ENCODE measurements at regions not wholly inside any gene's neighbourhood (a gene's known extent, or its start where the extent isn't known, plus 50 kb on each side); places are given as distances from the start of the nearest gene placed in this dataset.

DNA sequence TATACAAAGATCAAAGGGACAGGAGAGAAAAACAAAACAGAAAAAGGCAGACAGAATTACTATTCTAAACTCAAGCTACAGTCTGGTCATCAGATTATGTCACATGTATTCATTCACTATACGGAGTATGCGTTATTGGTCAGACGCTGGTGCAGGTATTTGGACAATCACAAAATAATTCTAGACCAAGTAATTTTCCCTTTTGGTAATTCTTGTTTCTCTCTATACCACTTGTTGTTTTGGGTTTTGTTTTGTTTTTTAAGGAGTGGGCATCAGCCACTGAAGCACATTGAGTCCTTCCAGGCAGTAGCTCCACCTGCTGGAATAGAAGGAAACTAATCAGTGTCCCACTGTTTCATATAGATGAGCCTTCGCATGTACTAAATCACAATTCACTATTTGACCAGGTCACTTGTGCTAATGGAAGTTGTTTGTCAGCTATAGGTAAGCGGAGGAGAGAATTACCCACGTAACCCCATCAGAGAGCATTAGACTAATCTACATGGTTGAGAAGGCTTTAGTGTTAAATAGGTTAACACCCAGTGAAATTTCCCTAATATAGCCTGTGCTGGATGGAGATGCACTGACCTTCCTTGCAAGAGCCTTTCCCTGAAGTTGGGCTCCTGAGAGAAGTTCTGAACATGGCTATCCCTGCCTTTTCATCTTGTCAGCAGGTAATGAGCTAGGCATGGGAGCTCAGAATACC is 77.9 kb downstream of the TNFAIP3 start:
- ATAC-seq (peak; percentile 95), FAIRE-seq (peak; percentile 64), DNase-seq (ENCODE audit: low spot score) (peak; percentile 50)
- 37% methylated on average over 6 of the region's 6 CpGs for WGBS (ENCODE audit: low lambda C conversion rate)
- Histone ChIP-seq H2AFZ (ENCODE audit: low read length) (no peak overlapping the region), H3K4me3 (replicated peaks in 1 of 3; ENCODE audit: insufficient read depth in 1 of 3, low read depth in 2 of 3, low read length in 3 of 3) (no peak overlapping the region), H3K27me3 (ENCODE audit: control insufficient read depth in 1 of 2, insufficient read depth in 2 of 2, low read length in 2 of 2) (peaks cover 4 to 7% of the 10 kb centered on the region in 2 experiments; a peak in 2 of 5 replicates), H3K79me2 (ENCODE audit: insufficient read depth, low read length) (no peaks in the 10 kb centered on the region), H3K4me2 (ENCODE audit: low read depth, low read length) (no peak overlapping the region), H3K36me3 (replicated peaks in 1 of 2; ENCODE audit: control insufficient read depth in 1 of 2, insufficient read depth in 2 of 2, low read length in 2 of 2) (no peaks in the 10 kb centered on the region), H3K4me1 (ENCODE audit: insufficient read depth, low read length) (peaks cover 5% of the 10 kb centered on the region), H4K20me1 (ENCODE audit: insufficient read depth, low read length) (no peaks in the 10 kb centered on the region), H3K9me3 (ENCODE audit: low read length) (no peaks in the 10 kb centered on the region), H3K27ac (ENCODE audit: extremely low read length, insufficient read depth, low read length) (no peak overlapping the region), H3K9ac (ENCODE audit: insufficient read depth, low read depth, low read length) (no peak overlapping the region)
- ChIA-PET POLR2A (interaction anchor here (0.7 to 1.2 kb wide), 4 partner anchors 77 to 238 kb away, joined by 3 to 5 read pairs (median 3); partner anchors contain the start of gene TNFAIP3), CTCF (ENCODE audit: low intra/inter-chr PET ratio, low total read pairs) (interaction anchor here (1.1 to 4.4 kb wide), 4 partner anchors 78 to 284 kb away, joined by 4 to 71 read pairs (median 4); partner anchors contain the start of gene TNFAIP3)
- in situ Hi-C loops (cut with HindIII; ENCODE audit: extremely low pct_ligation_motif_present, low pct_unique_long_range_greater_than_20kb) = loop anchor here (5.0 kb wide), 2 partner anchors 78 to 238 kb away; partner anchors contain the start of gene TNFAIP3
- BruUV-seq (replicated peaks) = no TSS peak
- intact Hi-C loops (cut with micrococcal nuclease; ENCODE audit: unreplicated experiment) = loop anchor here (1.0 to 10.0 kb wide), 5 partner anchors 76 to 303 kb away; no protein-coding TSS in a partner anchor
- TF ChIP-seq SNRNP70 (IDR thresholded peaks at IDR 0.05; ENCODE audit: low read depth, low read length) (no peak), GATAD1 (CRISPR knock-in tag; IDR thresholded peaks at IDR 0.05) (0 out of 2 replicates have a peak, but pooled peaks have one; percentile 22), CREM (IDR thresholded peaks at IDR 0.05) (no peak), CREM (CRISPR knock-in tag; IDR thresholded peaks at IDR 0.05) (no peak), NR2C2 (CRISPR knock-in tag; IDR thresholded peaks at IDR 0.05; ENCODE audit: borderline replicate concordance) (no peak), RXRB (CRISPR knock-in tag; IDR thresholded peaks at IDR 0.05; ENCODE audit: borderline replicate concordance) (0 out of 2 replicates have a peak, but pooled peaks have one; percentile 8), CREB1 (IDR thresholded peaks at IDR 0.05) (0 out of 2 replicates have a peak, but pooled peaks have one; percentile 6), CREB1 (CRISPR knock-in tag; IDR thresholded peaks at IDR 0.05) (no peak), ZSCAN9 (CRISPR knock-in tag; IDR thresholded peaks at IDR 0.05; ENCODE audit: borderline replicate concordance) (peak; percentile 45; the same call in 1 of the 2 replicates), ERF (CRISPR knock-in tag; IDR thresholded peaks at IDR 0.05) (peak; percentile 51; the same call in 1 of the 2 replicates), ETV5 (CRISPR knock-in tag; IDR thresholded peaks at IDR 0.05; ENCODE audit: borderline replicate concordance) (peak; percentile 20; the same call in 1 of the 2 replicates), SYNCRIP (IDR thresholded peaks at IDR 0.05; ENCODE audit: insufficient read depth, low read depth, low read length) (no peak), ZNF350 (CRISPR knock-in tag; IDR thresholded peaks at IDR 0.05; ENCODE audit: borderline replicate concordance, low read depth) (no peak), SOX5 (CRISPR knock-in tag; IDR thresholded peaks at IDR 0.05; ENCODE audit: borderline replicate concordance) (0 out of 2 replicates have a peak, but pooled peaks have one; percentile 9), BRCA1 (CRISPR knock-in tag; IDR thresholded peaks at IDR 0.05) (no peak), MIER3 (CRISPR knock-in tag; IDR thresholded peaks at IDR 0.05; ENCODE audit: borderline replicate concordance) (0 out of 2 replicates have a peak, but pooled peaks have one; percentile 31)
- TF ChIP-seq, protein P1, sequence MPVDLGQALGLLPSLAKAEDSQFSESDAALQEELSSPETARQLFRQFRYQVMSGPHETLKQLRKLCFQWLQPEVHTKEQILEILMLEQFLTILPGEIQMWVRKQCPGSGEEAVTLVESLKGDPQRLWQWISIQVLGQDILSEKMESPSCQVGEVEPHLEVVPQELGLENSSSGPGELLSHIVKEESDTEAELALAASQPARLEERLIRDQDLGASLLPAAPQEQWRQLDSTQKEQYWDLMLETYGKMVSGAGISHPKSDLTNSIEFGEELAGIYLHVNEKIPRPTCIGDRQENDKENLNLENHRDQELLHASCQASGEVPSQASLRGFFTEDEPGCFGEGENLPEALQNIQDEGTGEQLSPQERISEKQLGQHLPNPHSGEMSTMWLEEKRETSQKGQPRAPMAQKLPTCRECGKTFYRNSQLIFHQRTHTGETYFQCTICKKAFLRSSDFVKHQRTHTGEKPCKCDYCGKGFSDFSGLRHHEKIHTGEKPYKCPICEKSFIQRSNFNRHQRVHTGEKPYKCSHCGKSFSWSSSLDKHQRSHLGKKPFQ (CRISPR knock-in tag; IDR thresholded peaks at IDR 0.05; ENCODE audit: insufficient replicate concordance) = no peak
- TF ChIP-seq, protein P2, sequence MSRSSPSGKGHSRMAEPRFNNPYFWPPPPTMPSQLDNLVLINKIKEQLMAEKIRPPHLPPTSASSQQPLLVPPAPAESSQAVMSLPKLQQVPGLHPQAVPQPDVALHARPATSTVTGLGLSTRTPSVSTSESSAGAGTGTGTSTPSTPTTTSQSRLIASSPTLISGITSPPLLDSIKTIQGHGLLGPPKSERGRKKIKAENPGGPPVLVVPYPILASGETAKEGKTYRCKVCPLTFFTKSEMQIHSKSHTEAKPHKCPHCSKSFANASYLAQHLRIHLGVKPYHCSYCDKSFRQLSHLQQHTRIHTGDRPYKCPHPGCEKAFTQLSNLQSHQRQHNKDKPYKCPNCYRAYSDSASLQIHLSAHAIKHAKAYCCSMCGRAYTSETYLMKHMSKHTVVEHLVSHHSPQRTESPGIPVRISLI (CRISPR knock-in tag; IDR thresholded peaks at IDR 0.05; ENCODE audit: borderline replicate concordance) = no peak
- TF ChIP-seq, protein P3, sequence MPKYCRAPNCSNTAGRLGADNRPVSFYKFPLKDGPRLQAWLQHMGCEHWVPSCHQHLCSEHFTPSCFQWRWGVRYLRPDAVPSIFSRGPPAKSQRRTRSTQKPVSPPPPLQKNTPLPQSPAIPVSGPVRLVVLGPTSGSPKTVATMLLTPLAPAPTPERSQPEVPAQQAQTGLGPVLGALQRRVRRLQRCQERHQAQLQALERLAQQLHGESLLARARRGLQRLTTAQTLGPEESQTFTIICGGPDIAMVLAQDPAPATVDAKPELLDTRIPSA (CRISPR knock-in tag; IDR thresholded peaks at IDR 0.05; ENCODE audit: borderline replicate concordance) = no peak
- TF ChIP-seq, protein P4, sequence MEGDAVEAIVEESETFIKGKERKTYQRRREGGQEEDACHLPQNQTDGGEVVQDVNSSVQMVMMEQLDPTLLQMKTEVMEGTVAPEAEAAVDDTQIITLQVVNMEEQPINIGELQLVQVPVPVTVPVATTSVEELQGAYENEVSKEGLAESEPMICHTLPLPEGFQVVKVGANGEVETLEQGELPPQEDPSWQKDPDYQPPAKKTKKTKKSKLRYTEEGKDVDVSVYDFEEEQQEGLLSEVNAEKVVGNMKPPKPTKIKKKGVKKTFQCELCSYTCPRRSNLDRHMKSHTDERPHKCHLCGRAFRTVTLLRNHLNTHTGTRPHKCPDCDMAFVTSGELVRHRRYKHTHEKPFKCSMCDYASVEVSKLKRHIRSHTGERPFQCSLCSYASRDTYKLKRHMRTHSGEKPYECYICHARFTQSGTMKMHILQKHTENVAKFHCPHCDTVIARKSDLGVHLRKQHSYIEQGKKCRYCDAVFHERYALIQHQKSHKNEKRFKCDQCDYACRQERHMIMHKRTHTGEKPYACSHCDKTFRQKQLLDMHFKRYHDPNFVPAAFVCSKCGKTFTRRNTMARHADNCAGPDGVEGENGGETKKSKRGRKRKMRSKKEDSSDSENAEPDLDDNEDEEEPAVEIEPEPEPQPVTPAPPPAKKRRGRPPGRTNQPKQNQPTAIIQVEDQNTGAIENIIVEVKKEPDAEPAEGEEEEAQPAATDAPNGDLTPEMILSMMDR (CRISPR knock-in tag; IDR thresholded peaks at IDR 0.05) = peak; percentile 90
